ENCODE measurements at regions not wholly inside any gene's neighbourhood (a gene's known extent, or its start where the extent isn't known, plus 50 kb on each side); places are given as distances from the start of the nearest gene placed in this dataset.

- no peaks in the 10 kb centered on the region for H3K9me3 ChIP-seq (ENCODE audit: control insufficient read depth, insufficient read depth, low read length)
- H3K27ac Mint-ChIP-seq, result no peak overlapping the region
Observed at GRCh38 chr9:23539311-23539710, 286.7 kb downstream of the ELAVL2 start.

GRCh38 chr9:23541976-23542375 is 284.1 kb downstream of the ELAVL2 start:
- Histone ChIP-seq H3K36me3 (ENCODE audit: control insufficient read depth, insufficient read depth, low read length) (no peaks in the 10 kb centered on the region), H3K27me3 (ENCODE audit: control insufficient read depth, insufficient read depth, low read length) (no peaks in the 10 kb centered on the region), H3K9me3 (ENCODE audit: control insufficient read depth, insufficient read depth, low read length) (peaks cover 3% of the 10 kb centered on the region), H3K27ac (ENCODE audit: low read length) (no peak overlapping the region), H3K4me3 (ENCODE audit: low read length) (no peak overlapping the region), H3K4me1 (ENCODE audit: control insufficient read depth, insufficient read depth, low read length) (no peaks in the 10 kb centered on the region)
- 94% methylated on average over 2 of the region's 2 CpGs for WGBS (ENCODE audit: insufficient coverage)
- no peak for TF ChIP-seq CTCF (IDR thresholded peaks at IDR 0.05)
- Mint-ChIP-seq H3K36me3 (no peaks in the 10 kb centered on the region), H3K4me3 (no peak overlapping the region), H3K27me3 (ENCODE audit: low read depth in 2 of 2) (no peaks in the 10 kb centered on the region), H3K27ac (no peak overlapping the region), H3K4me1 (no peaks in the 10 kb centered on the region), H3K9me3 (peaks cover 9 to 19% of the 10 kb centered on the region in 2 donors)
- ATAC-seq (no peak), DNase-seq (no peak)
- intact Hi-C loops (cut with micrococcal nuclease), result no loop called here

More at GRCh38 chr9:23539311-23539710, 286.7 kb downstream of the ELAVL2 start:
- ATAC-seq (no peak), DNase-seq (no peak)
- no peak overlapping the region for H3K27ac ChIP-seq (ENCODE audit: low read length)
- Mint-ChIP-seq H3K4me3 (no peak overlapping the region), H3K36me3 (no peaks in the 10 kb centered on the region), H3K9me3 (peaks cover 6 to 11% of the 10 kb centered on the region in 2 donors), H3K4me1 (no peaks in the 10 kb centered on the region), H3K27me3 (ENCODE audit: low read depth in 2 of 2) (no peaks in the 10 kb centered on the region)
- no peaks in the 10 kb centered on the region for H3K27me3 ChIP-seq (ENCODE audit: control insufficient read depth, insufficient read depth, low read length)
- H3K4me3 ChIP-seq (ENCODE audit: low read length), result no peak overlapping the region
- 57% methylated on average over 1 of the region's 1 CpG for WGBS (ENCODE audit: insufficient coverage)
- no peak for TF ChIP-seq CTCF (IDR thresholded peaks at IDR 0.05)
- intact Hi-C loops (cut with micrococcal nuclease), result no loop called here
- H3K36me3 ChIP-seq (ENCODE audit: control insufficient read depth, insufficient read depth, low read length), result no peaks in the 10 kb centered on the region
- H3K4me1 ChIP-seq (ENCODE audit: control insufficient read depth, insufficient read depth, low read length), result no peaks in the 10 kb centered on the region

GRCh38 chr9:23542438-23542837 is 283.6 kb downstream of the ELAVL2 start:
- H3K27me3 Mint-ChIP-seq (ENCODE audit: low read depth in 2 of 2), result no peaks in the 10 kb centered on the region
- intact Hi-C loops (cut with micrococcal nuclease), result no loop called here
- no peak overlapping the region for H3K27ac Mint-ChIP-seq
- Histone ChIP-seq H3K9me3 (ENCODE audit: control insufficient read depth, insufficient read depth, low read length) (peaks cover 3% of the 10 kb centered on the region), H3K36me3 (ENCODE audit: control insufficient read depth, insufficient read depth, low read length) (no peaks in the 10 kb centered on the region), H3K4me1 (ENCODE audit: control insufficient read depth, insufficient read depth, low read length) (no peaks in the 10 kb centered on the region), H3K4me3 (ENCODE audit: low read length) (no peak overlapping the region), H3K27me3 (ENCODE audit: control insufficient read depth, insufficient read depth, low read length) (no peaks in the 10 kb centered on the region), H3K27ac (ENCODE audit: low read length) (no peak overlapping the region)
- ATAC-seq, result no peak
- H3K9me3 Mint-ChIP-seq, result peaks cover 10 to 20% of the 10 kb centered on the region in 2 donors
- H3K4me3 Mint-ChIP-seq, result no peak overlapping the region
- H3K4me1 Mint-ChIP-seq, result no peaks in the 10 kb centered on the region
- DNase-seq, result no peak
- no peak for TF ChIP-seq CTCF (IDR thresholded peaks at IDR 0.05)
- no peaks in the 10 kb centered on the region for H3K36me3 Mint-ChIP-seq

GRCh38 chr9:23542927-23543326 is 283.1 kb downstream of the ELAVL2 start:
- H3K4me1 ChIP-seq (ENCODE audit: control insufficient read depth, insufficient read depth, low read length), result no peaks in the 10 kb centered on the region
- no peaks in the 10 kb centered on the region for H3K36me3 Mint-ChIP-seq
- no peak overlapping the region for H3K4me3 Mint-ChIP-seq
- H3K36me3 ChIP-seq (ENCODE audit: control insufficient read depth, insufficient read depth, low read length), result no peaks in the 10 kb centered on the region
- peaks cover 3% of the 10 kb centered on the region for H3K9me3 ChIP-seq (ENCODE audit: control insufficient read depth, insufficient read depth, low read length)
- ATAC-seq (no peak), DNase-seq (no peak)
- no peak overlapping the region for H3K27ac Mint-ChIP-seq
- intact Hi-C loops (cut with micrococcal nuclease), result no loop called here
- H3K27ac ChIP-seq (ENCODE audit: low read length), result no peak overlapping the region
- WGBS (ENCODE audit: insufficient coverage), result no CpG with 5 or more reads among the region's 1 CpG
- H3K4me1 Mint-ChIP-seq, result no peaks in the 10 kb centered on the region
- no peak for TF ChIP-seq CTCF (IDR thresholded peaks at IDR 0.05)
- no peak overlapping the region for H3K4me3 ChIP-seq (ENCODE audit: low read length)
- no peaks in the 10 kb centered on the region for H3K27me3 ChIP-seq (ENCODE audit: control insufficient read depth, insufficient read depth, low read length)
- peaks cover 10 to 20% of the 10 kb centered on the region in 2 donors for H3K9me3 Mint-ChIP-seq
- no peaks in the 10 kb centered on the region for H3K27me3 Mint-ChIP-seq (ENCODE audit: low read depth in 2 of 2)
